WTC11 (cell line): ENCODE measurements at regions not wholly inside any gene's neighbourhood (a gene's known extent, or its start where the extent isn't known, plus 50 kb on each side); places are given as distances from the start of the nearest gene placed in this dataset.

Experiments
- ATAC-seq: fragments of 200-7000 bp; cut with Tn5 transposase; 2 replicates; pipeline ENCODE4 v1.10.0; 2021; ENCODE audit warnings: mild to moderate bottlenecking, moderate library complexity
- CTCF ChIA-PET: fragments of 300-600 bp; sonication (Branson Sonifier 250); formaldehyde crosslinking; loops from one replicate; lab custom pipeline; 2021; ENCODE audit warnings: antibody characterized with exemption; lab: Charles Lee
- POLR2A ChIA-PET: fragments of 350-600 bp; sonication (Branson Sonifier 250); formaldehyde crosslinking; loops from one replicate; lab custom pipeline; 2021; ENCODE audit warnings: antibody characterized with exemption; lab: Charles Lee
- DNase-seq: peaks from one replicate; pipeline ENCODE4 v3.0.0; 2021; ENCODE audit warnings: low spot score
- H3K27ac Mint-ChIP-seq: 2 replicates; pipeline ENCODE4 v1.8.0; 2021; ENCODE audit warnings: mixed read lengths
- H3K27me3 Mint-ChIP-seq: 2 replicates; pipeline ENCODE4 v1.8.0; 2021; ENCODE audit warnings: low read depth, mild to moderate bottlenecking, moderate library complexity, mixed read lengths
- H3K36me3 Mint-ChIP-seq: 2 replicates; pipeline ENCODE4 v1.8.0; 2021; ENCODE audit warnings: mixed read lengths
- H3K4me1 Mint-ChIP-seq: 2 replicates; pipeline ENCODE4 v1.8.0; 2022; ENCODE audit warnings: mixed read lengths
- H3K4me3 Mint-ChIP-seq: 2 replicates; pipeline ENCODE4 v1.8.0; 2021; ENCODE audit warnings: mild to moderate bottlenecking, moderate library complexity, mixed read lengths
- H3K9me3 Mint-ChIP-seq: 2 replicates; pipeline ENCODE4 v1.8.0; 2021; ENCODE audit warnings: mixed read lengths
- ARID4B ChIP-seq: sonication (generic); formaldehyde crosslinking; IDR thresholded peaks from 2 replicates; pipeline ENCODE4 v1.8.0; 2023; ENCODE audit warnings: missing genetic modification reagents, mild to moderate bottlenecking, borderline replicate concordance
- FOXK1 ChIP-seq: sonication (generic); formaldehyde crosslinking; IDR thresholded peaks from 2 replicates; pipeline ENCODE4 v1.8.0; 2022; ENCODE audit warnings: mild to moderate bottlenecking, moderate library complexity, missing genetic modification reagents
- GABPB1 ChIP-seq: sonication (generic); formaldehyde crosslinking; IDR thresholded peaks from 2 replicates; pipeline ENCODE4 v1.8.1; 2023; ENCODE audit warnings: mild to moderate bottlenecking, missing genetic modification reagents
- IRF2 ChIP-seq: sonication (generic); formaldehyde crosslinking; IDR thresholded peaks from 2 replicates; pipeline ENCODE4 v1.8.0; 2022; ENCODE audit warnings: low read depth, missing genetic modification reagents, borderline replicate concordance
- MYBL2 ChIP-seq: sonication (generic); formaldehyde crosslinking; IDR thresholded peaks from 2 replicates; pipeline ENCODE4 v1.8.1; 2023; ENCODE audit warnings: mild to moderate bottlenecking, moderate library complexity, missing genetic modification reagents
- NR1H2 ChIP-seq: sonication (generic); formaldehyde crosslinking; IDR thresholded peaks from 2 replicates; pipeline ENCODE4 v1.9.0; 2021; ENCODE audit warnings: mild to moderate bottlenecking, moderate library complexity, missing genetic modification reagents
- PRRX2 ChIP-seq: fragments of 250-450 bp; sonication (Bioruptor Pico); IDR thresholded peaks from 2 replicates; pipeline ENCODE4 v1.8.0; 2021; ENCODE audit warnings: mild to moderate bottlenecking
- USF2 ChIP-seq: sonication (generic); formaldehyde crosslinking; IDR thresholded peaks from 2 replicates; pipeline ENCODE4 v1.8.1; 2023; ENCODE audit warnings: mild to moderate bottlenecking, missing genetic modification reagents, moderate library complexity
- ZBTB43 ChIP-seq: sonication (generic); formaldehyde crosslinking; IDR thresholded peaks from 2 replicates; pipeline ENCODE4 v1.8.1; 2023; ENCODE audit warnings: mild to moderate bottlenecking, missing genetic modification reagents
- ZNF396 ChIP-seq: fragments of 250-450 bp; sonication (Bioruptor Pico); IDR thresholded peaks from 2 replicates; pipeline ENCODE4 v1.8.0; 2021; ENCODE audit warnings: mild to moderate bottlenecking, moderate library complexity, borderline replicate concordance
- TF ChIP-seq, protein P1 (sequence below): fragments of 200-600 bp; IDR thresholded peaks from 2 replicates; pipeline ENCODE4 v1.8.0; 2022; ENCODE audit warnings: antibody characterized with exemption
- TF ChIP-seq, protein P2 (sequence below): sonication (generic); formaldehyde crosslinking; IDR thresholded peaks from 2 replicates; pipeline ENCODE4 v1.8.0; 2022; ENCODE audit warnings: mild to moderate bottlenecking, missing genetic modification reagents
- TF ChIP-seq, protein P3 (sequence below): sonication (generic); formaldehyde crosslinking; IDR thresholded peaks from 2 replicates; pipeline ENCODE4 v1.8.0; 2023; ENCODE audit warnings: mild to moderate bottlenecking, missing genetic modification reagents
- TF ChIP-seq, protein P4 (sequence below): sonication (generic); formaldehyde crosslinking; IDR thresholded peaks from 2 replicates; pipeline ENCODE4 v1.8.1; 2022; ENCODE audit warnings: mild to moderate bottlenecking, moderate library complexity, missing genetic modification reagents

DNA sequence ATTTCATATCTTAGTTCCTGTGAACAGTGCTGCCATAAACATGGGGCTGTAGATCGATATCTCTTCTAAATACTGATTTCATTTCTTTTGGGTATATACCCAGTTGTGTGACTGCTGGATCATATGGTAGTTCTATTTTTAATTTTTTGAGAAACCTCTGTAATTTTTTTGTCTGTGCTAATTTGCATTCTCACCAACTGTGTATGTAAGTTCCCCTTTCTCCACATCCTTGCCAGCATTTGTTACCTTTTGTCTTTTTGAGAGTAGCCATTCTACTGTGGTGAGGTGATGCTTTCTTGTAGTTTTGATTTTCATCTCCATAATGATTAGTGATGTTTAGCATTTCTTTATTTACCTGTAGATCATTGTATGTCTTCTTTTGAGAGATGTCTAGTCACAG is 2086.5 kb upstream of the TENM3 start:
- TF ChIP-seq NR1H2, result no peak
- no peak for TF ChIP-seq ZNF396
- TF ChIP-seq, protein P1, sequence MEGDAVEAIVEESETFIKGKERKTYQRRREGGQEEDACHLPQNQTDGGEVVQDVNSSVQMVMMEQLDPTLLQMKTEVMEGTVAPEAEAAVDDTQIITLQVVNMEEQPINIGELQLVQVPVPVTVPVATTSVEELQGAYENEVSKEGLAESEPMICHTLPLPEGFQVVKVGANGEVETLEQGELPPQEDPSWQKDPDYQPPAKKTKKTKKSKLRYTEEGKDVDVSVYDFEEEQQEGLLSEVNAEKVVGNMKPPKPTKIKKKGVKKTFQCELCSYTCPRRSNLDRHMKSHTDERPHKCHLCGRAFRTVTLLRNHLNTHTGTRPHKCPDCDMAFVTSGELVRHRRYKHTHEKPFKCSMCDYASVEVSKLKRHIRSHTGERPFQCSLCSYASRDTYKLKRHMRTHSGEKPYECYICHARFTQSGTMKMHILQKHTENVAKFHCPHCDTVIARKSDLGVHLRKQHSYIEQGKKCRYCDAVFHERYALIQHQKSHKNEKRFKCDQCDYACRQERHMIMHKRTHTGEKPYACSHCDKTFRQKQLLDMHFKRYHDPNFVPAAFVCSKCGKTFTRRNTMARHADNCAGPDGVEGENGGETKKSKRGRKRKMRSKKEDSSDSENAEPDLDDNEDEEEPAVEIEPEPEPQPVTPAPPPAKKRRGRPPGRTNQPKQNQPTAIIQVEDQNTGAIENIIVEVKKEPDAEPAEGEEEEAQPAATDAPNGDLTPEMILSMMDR, result no peak
- TF ChIP-seq, protein P2, sequence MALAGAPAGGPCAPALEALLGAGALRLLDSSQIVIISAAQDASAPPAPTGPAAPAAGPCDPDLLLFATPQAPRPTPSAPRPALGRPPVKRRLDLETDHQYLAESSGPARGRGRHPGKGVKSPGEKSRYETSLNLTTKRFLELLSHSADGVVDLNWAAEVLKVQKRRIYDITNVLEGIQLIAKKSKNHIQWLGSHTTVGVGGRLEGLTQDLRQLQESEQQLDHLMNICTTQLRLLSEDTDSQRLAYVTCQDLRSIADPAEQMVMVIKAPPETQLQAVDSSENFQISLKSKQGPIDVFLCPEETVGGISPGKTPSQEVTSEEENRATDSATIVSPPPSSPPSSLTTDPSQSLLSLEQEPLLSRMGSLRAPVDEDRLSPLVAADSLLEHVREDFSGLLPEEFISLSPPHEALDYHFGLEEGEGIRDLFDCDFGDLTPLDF (CRISPR knock-in tag), result no peak
- TF ChIP-seq IRF2, result no peak
- TF ChIP-seq PRRX2 (CRISPR knock-in tag), result no peak
- DNase-seq, result no peak
- Mint-ChIP-seq H3K4me3 (no peak overlapping the region), H3K27me3 (no peaks in the 10 kb centered on the region), H3K4me1 (peaks cover 24% of the 10 kb centered on the region), H3K27ac (no peak overlapping the region), H3K36me3 (no peaks in the 10 kb centered on the region), H3K9me3 (no peaks in the 10 kb centered on the region)
- POLR2A ChIA-PET, result no interaction called here
- no peak for ATAC-seq
- CTCF ChIA-PET, result no interaction called here

GRCh38 chr4:180160195-180160983 is 2082.8 kb upstream of the TENM3 start:
- ATAC-seq, result no peak
- Mint-ChIP-seq H3K9me3 (no peaks in the 10 kb centered on the region), H3K4me3 (no peak overlapping the region), H3K27me3 (no peaks in the 10 kb centered on the region), H3K4me1 (peaks cover 14% of the 10 kb centered on the region), H3K27ac (no peak overlapping the region), H3K36me3 (no peaks in the 10 kb centered on the region)
- DNase-seq, result no peak
- ChIA-PET POLR2A (interaction anchor here (0.7 kb wide), 1 partner anchor 803 kb away, joined by 3 read pairs; no protein-coding TSS in a partner anchor), CTCF (interaction anchor here (0.8 kb wide), 1 partner anchor 9 kb away, joined by 5 read pairs; no protein-coding TSS in a partner anchor)
- TF ChIP-seq FOXK1 (no peak), MYBL2 (CRISPR knock-in tag) (no peak), GABPB1 (CRISPR knock-in tag) (no peak), USF2 (no peak), ARID4B (CRISPR knock-in tag) (no peak), ZBTB43 (CRISPR knock-in tag) (no peak)
- TF ChIP-seq, protein P3, sequence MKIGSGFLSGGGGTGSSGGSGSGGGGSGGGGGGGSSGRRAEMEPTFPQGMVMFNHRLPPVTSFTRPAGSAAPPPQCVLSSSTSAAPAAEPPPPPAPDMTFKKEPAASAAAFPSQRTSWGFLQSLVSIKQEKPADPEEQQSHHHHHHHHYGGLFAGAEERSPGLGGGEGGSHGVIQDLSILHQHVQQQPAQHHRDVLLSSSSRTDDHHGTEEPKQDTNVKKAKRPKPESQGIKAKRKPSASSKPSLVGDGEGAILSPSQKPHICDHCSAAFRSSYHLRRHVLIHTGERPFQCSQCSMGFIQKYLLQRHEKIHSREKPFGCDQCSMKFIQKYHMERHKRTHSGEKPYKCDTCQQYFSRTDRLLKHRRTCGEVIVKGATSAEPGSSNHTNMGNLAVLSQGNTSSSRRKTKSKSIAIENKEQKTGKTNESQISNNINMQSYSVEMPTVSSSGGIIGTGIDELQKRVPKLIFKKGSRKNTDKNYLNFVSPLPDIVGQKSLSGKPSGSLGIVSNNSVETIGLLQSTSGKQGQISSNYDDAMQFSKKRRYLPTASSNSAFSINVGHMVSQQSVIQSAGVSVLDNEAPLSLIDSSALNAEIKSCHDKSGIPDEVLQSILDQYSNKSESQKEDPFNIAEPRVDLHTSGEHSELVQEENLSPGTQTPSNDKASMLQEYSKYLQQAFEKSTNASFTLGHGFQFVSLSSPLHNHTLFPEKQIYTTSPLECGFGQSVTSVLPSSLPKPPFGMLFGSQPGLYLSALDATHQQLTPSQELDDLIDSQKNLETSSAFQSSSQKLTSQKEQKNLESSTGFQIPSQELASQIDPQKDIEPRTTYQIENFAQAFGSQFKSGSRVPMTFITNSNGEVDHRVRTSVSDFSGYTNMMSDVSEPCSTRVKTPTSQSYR (CRISPR knock-in tag), result no peak
- TF ChIP-seq, protein P4, sequence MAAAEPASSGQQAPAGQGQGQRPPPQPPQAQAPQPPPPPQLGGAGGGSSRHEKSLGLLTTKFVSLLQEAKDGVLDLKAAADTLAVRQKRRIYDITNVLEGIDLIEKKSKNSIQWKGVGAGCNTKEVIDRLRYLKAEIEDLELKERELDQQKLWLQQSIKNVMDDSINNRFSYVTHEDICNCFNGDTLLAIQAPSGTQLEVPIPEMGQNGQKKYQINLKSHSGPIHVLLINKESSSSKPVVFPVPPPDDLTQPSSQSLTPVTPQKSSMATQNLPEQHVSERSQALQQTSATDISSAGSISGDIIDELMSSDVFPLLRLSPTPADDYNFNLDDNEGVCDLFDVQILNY (CRISPR knock-in tag), result no peak
